ENCODE measurements at regions not wholly inside any gene's neighbourhood (a gene's known extent, or its start where the extent isn't known, plus 50 kb on each side); places are given as distances from the start of the nearest gene placed in this dataset.

GRCh38 chr11:119473901-119474681, 51.1 kb upstream of the THY1 start:
- TF ChIP-seq, protein P1, sequence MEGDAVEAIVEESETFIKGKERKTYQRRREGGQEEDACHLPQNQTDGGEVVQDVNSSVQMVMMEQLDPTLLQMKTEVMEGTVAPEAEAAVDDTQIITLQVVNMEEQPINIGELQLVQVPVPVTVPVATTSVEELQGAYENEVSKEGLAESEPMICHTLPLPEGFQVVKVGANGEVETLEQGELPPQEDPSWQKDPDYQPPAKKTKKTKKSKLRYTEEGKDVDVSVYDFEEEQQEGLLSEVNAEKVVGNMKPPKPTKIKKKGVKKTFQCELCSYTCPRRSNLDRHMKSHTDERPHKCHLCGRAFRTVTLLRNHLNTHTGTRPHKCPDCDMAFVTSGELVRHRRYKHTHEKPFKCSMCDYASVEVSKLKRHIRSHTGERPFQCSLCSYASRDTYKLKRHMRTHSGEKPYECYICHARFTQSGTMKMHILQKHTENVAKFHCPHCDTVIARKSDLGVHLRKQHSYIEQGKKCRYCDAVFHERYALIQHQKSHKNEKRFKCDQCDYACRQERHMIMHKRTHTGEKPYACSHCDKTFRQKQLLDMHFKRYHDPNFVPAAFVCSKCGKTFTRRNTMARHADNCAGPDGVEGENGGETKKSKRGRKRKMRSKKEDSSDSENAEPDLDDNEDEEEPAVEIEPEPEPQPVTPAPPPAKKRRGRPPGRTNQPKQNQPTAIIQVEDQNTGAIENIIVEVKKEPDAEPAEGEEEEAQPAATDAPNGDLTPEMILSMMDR (IDR thresholded peaks at IDR 0.05), result no peak
- Mint-ChIP-seq H3K9me3 (no peaks in the 10 kb centered on the region), H3K27me3 (peaks cover 48% of the 10 kb centered on the region), H3K36me3 (ENCODE audit: low read depth) (no peaks in the 10 kb centered on the region), H3K4me3 (no peak overlapping the region), H3K27ac (no peak overlapping the region), H3K4me1 (ENCODE audit: low read depth) (no peaks in the 10 kb centered on the region)
- H3K4me1 ChIP-seq (ENCODE audit: insufficient read depth, low read length), result no peaks in the 10 kb centered on the region
- ATAC-seq (ENCODE audit: poor library complexity), result no peak
- no peaks in the 10 kb centered on the region for H3K9me3 ChIP-seq (ENCODE audit: control insufficient read depth in 1 of 2, insufficient read depth in 1 of 2, low read length in 2 of 2)
- H3K27ac ChIP-seq (ENCODE audit: low read depth in 1 of 2, low read length in 2 of 2), result no peak overlapping the region
- POLR2A ChIA-PET, result interaction anchor here (1.2 kb wide), 1 partner anchor 118 kb away, joined by 3 read pairs; no protein-coding TSS in a partner anchor
- no peak for DNase-seq
- no peak overlapping the region for H3K4me3 ChIP-seq (ENCODE audit: low read length)
- CTCF ChIA-PET, result interaction anchor here (0.6 to 2.7 kb wide), 5 partner anchors 24 to 118 kb away, joined by 3 to 40 read pairs (median 4); partner anchors contain the start of gene USP2
- no peaks in the 10 kb centered on the region for H3K36me3 ChIP-seq (ENCODE audit: insufficient read depth, low read length)
- intact Hi-C loops (cut with DNase I, micrococcal nuclease), result loop anchor here (1.0 kb wide), 1 partner anchor 118 kb away; no protein-coding TSS in a partner anchor
- H3K27me3 ChIP-seq (ENCODE audit: control insufficient read depth in 1 of 2, insufficient read depth in 2 of 2, low read length in 2 of 2), result peaks cover 7 to 8% of the 10 kb centered on the region in 2 experiments

GRCh38 chr11:119473226-119473625, 50.3 kb upstream of the THY1 start:
- POLR2A ChIA-PET, result no interaction called here
- TF ChIP-seq, protein P1 (IDR thresholded peaks at IDR 0.05), result no peak
- no peak for DNase-seq
- CTCF ChIA-PET, result no interaction called here
- H3K27ac Mint-ChIP-seq, result no peak overlapping the region
- Histone ChIP-seq H3K27ac (ENCODE audit: low read depth in 1 of 2, low read length in 2 of 2) (no peak overlapping the region), H3K4me1 (ENCODE audit: insufficient read depth, low read length) (no peaks in the 10 kb centered on the region), H3K9me3 (ENCODE audit: control insufficient read depth in 1 of 2, insufficient read depth in 1 of 2, low read length in 2 of 2) (peaks cover 0 to 6% of the 10 kb centered on the region in 2 experiments), H3K36me3 (ENCODE audit: insufficient read depth, low read length) (no peaks in the 10 kb centered on the region), H3K4me3 (ENCODE audit: low read length) (no peak overlapping the region), H3K27me3 (ENCODE audit: control insufficient read depth in 1 of 2, insufficient read depth in 2 of 2, low read length in 2 of 2) (peaks cover 7 to 11% of the 10 kb centered on the region in 2 experiments)
- no peaks in the 10 kb centered on the region for H3K9me3 Mint-ChIP-seq
- peaks cover 44% of the 10 kb centered on the region for H3K27me3 Mint-ChIP-seq
- no peak for ATAC-seq (ENCODE audit: poor library complexity)
- no peaks in the 10 kb centered on the region for H3K4me1 Mint-ChIP-seq (ENCODE audit: low read depth)
- intact Hi-C loops (cut with DNase I, micrococcal nuclease), result no loop called here
- no peak overlapping the region for H3K4me3 Mint-ChIP-seq
- H3K36me3 Mint-ChIP-seq (ENCODE audit: low read depth), result no peaks in the 10 kb centered on the region

GRCh38 chr11:119472856-119473222, 49.9 kb upstream of the THY1 start:
- Mint-ChIP-seq H3K36me3 (ENCODE audit: low read depth) (no peaks in the 10 kb centered on the region), H3K9me3 (no peaks in the 10 kb centered on the region), H3K27ac (no peak overlapping the region), H3K4me3 (no peak overlapping the region), H3K27me3 (peaks cover 47% of the 10 kb centered on the region), H3K4me1 (ENCODE audit: low read depth) (no peaks in the 10 kb centered on the region)
- Histone ChIP-seq H3K4me3 (ENCODE audit: low read length) (no peak overlapping the region), H3K27me3 (ENCODE audit: control insufficient read depth in 1 of 2, insufficient read depth in 2 of 2, low read length in 2 of 2) (peaks cover 7 to 13% of the 10 kb centered on the region in 2 experiments), H3K27ac (ENCODE audit: low read depth in 1 of 2, low read length in 2 of 2) (no peak overlapping the region), H3K4me1 (ENCODE audit: insufficient read depth, low read length) (no peaks in the 10 kb centered on the region), H3K36me3 (ENCODE audit: insufficient read depth, low read length) (no peaks in the 10 kb centered on the region), H3K9me3 (ENCODE audit: control insufficient read depth in 1 of 2, insufficient read depth in 1 of 2, low read length in 2 of 2) (peaks cover 0 to 6% of the 10 kb centered on the region in 2 experiments)
- CTCF ChIA-PET, result no interaction called here
- POLR2A ChIA-PET, result no interaction called here
- TF ChIP-seq, protein P1 (IDR thresholded peaks at IDR 0.05), result no peak
- DNase-seq (no peak), ATAC-seq (ENCODE audit: poor library complexity) (no peak)
- intact Hi-C loops (cut with DNase I, micrococcal nuclease), result no loop called here
